IMR-90 (cell line): ENCODE measurements at regions not wholly inside any gene's neighbourhood (a gene's known extent, or its start where the extent isn't known, plus 50 kb on each side); places are given as distances from the start of the nearest gene placed in this dataset.
"Not testable (repeated sequence)": the region's sequence is repeated elsewhere in the genome, so short reads cannot be mapped to it uniquely, and the experiment has no call there.

ENCODE experiments used
- ATAC-seq: fragments of 200-7000 bp; cut with Tn5 transposase; 2 replicates; pipeline ENCODE4 v1.9.1; 2020; ENCODE audit warnings: low read depth, mild to moderate bottlenecking, moderate library complexity
- BruUV-seq: library from RNA; stranded (reverse); fragments of 400-500 nt; replicated peaks from 2 replicates; lab custom pipeline; 2021; lab: Mats Ljungman, UMichigan
- CTCF ChIA-PET: fragments of 300-600 bp; formaldehyde crosslinking; extraction: SDS; loops from one replicate; lab custom pipeline; 2021; ENCODE audit warnings: antibody characterized with exemption; lab: Yijun Ruan, JAX
- POLR2A ChIA-PET: fragments of 300-600 bp; sonication (Branson Sonifier 250); formaldehyde crosslinking; loops from one replicate; lab custom pipeline; 2022; ENCODE audit warnings: antibody characterized with exemption; ENCODE audit not compliant: unreplicated experiment; lab: Charles Lee
- DNase-seq: peaks from one replicate; pipeline ENCODE4 v3.0.0; 2013
- H2AFZ ChIP-seq: replicated peaks from 2 replicates; pipeline ENCODE3; 2013; ENCODE audit warnings: low read length, mild to moderate bottlenecking; ENCODE audit not compliant: poor library complexity
- H2AK5ac ChIP-seq: 2 replicates; pipeline ENCODE4 v1.6.1; 2013; ENCODE audit warnings: low read depth, low read length, inconsistent platforms
- H2AK9ac ChIP-seq: replicated peaks from 2 replicates; pipeline ENCODE3; 2013; ENCODE audit warnings: mild to moderate bottlenecking, low read depth, low read length, moderate library complexity; ENCODE audit not compliant: poor library complexity
- H2BK120ac ChIP-seq: 2 replicates; pipeline ENCODE4 v1.6.1; 2013; ENCODE audit warnings: low read depth, low read length, inconsistent platforms
- H2BK15ac ChIP-seq: 3 replicates; pipeline ENCODE4 v1.6.1; 2013; ENCODE audit warnings: low read depth, low read length, inconsistent platforms
- H2BK20ac ChIP-seq: 2 replicates; pipeline ENCODE4 v1.6.1; 2013; ENCODE audit warnings: low read depth, mild to moderate bottlenecking, inconsistent platforms, low read length, moderate library complexity
- H2BK5ac ChIP-seq: 2 replicates; pipeline ENCODE4 v1.6.1; 2013; ENCODE audit warnings: mild to moderate bottlenecking, low read depth, low read length, inconsistent platforms; ENCODE audit not compliant: poor library complexity, severe bottlenecking
- H3K14ac ChIP-seq: replicated peaks from 2 replicates; pipeline ENCODE4 v1.6.1; 2013; ENCODE audit warnings: low read depth, low read length, inconsistent platforms
- H3K18ac ChIP-seq: 2 replicates; pipeline ENCODE4 v1.6.1; 2013; ENCODE audit warnings: low read depth, low read length, control low read depth
- H3K23ac ChIP-seq: 2 replicates; pipeline ENCODE4 v1.6.1; 2013; ENCODE audit warnings: low read depth, low read length, inconsistent platforms
- H3K27ac ChIP-seq: 2 replicates; pipeline ENCODE4 v1.5.1; 2013; ENCODE audit warnings: mild to moderate bottlenecking, control low read depth, low read length; ENCODE audit not compliant: insufficient read depth
- H3K27me3 ChIP-seq: 2 replicates; pipeline ENCODE4 v1.6.1; 2013; ENCODE audit warnings: low read length; ENCODE audit not compliant: control insufficient read depth, insufficient read depth
- H3K36me3 ChIP-seq: 2 replicates; pipeline ENCODE4 v1.6.1; 2013; ENCODE audit warnings: low read length, mixed read lengths; ENCODE audit not compliant: control insufficient read depth, insufficient read depth
- H3K4ac ChIP-seq: 2 replicates; pipeline ENCODE4 v1.6.1; 2013; ENCODE audit warnings: low read depth, low read length, inconsistent platforms
- H3K4me1 ChIP-seq: 2 replicates; pipeline ENCODE4 v1.6.1; 2013; ENCODE audit warnings: low read length, mixed read lengths; ENCODE audit not compliant: control insufficient read depth, insufficient read depth
- H3K4me2 ChIP-seq: 2 replicates; pipeline ENCODE4 v1.6.1; 2013; ENCODE audit warnings: low read depth, mild to moderate bottlenecking, control low read depth, low read length, moderate library complexity
- H3K4me3 ChIP-seq: 2 replicates; pipeline ENCODE4 v1.5.1; 2013; ENCODE audit warnings: low read depth, mild to moderate bottlenecking, control low read depth, low read length, moderate library complexity; ENCODE audit not compliant: insufficient read depth
- H3K56ac ChIP-seq: 2 replicates; pipeline ENCODE4 v1.6.1; 2013; ENCODE audit warnings: low read length, inconsistent platforms; ENCODE audit not compliant: insufficient read depth; ENCODE audit errors: extremely low read depth
- H3K79me1 ChIP-seq, 2 experiments: 2 replicates each; pipeline ENCODE4 v1.6.1; 2013; ENCODE audit warnings: low read length in 2 of 2, inconsistent platforms in 1 of 2, low read depth in 1 of 2
- H3K9ac ChIP-seq: 2 replicates; pipeline ENCODE4 v1.6.1; 2013; ENCODE audit warnings: low read depth, low read length, control low read depth
- H3K9me1 ChIP-seq: 2 replicates; pipeline ENCODE4 v1.6.1; 2013; ENCODE audit warnings: low read length, inconsistent platforms; ENCODE audit not compliant: insufficient read depth
- H3K9me3 ChIP-seq: 2 replicates; pipeline ENCODE4 v1.6.1; 2013; ENCODE audit warnings: low read length; ENCODE audit not compliant: control insufficient read depth, insufficient read depth
- H4K20me1 ChIP-seq: 2 replicates; pipeline ENCODE4 v1.6.1; 2013; ENCODE audit warnings: low read length, inconsistent platforms; ENCODE audit not compliant: insufficient read depth
- H4K5ac ChIP-seq: 2 replicates; pipeline ENCODE4 v1.6.1; 2013; ENCODE audit warnings: mild to moderate bottlenecking, low read depth, low read length, control low read depth
- H4K8ac ChIP-seq, 2 experiments: 2 replicates each; pipeline ENCODE4 v1.6.1; 2013; ENCODE audit warnings: low read depth in 2 of 2, low read length in 2 of 2, control low read depth in 1 of 2, inconsistent platforms in 1 of 2
- H4K91ac ChIP-seq: 2 replicates; pipeline ENCODE4 v1.6.1; 2013; ENCODE audit warnings: low read depth, low read length, inconsistent platforms; ENCODE audit not compliant: insufficient read depth
- WGBS, 2 experiments: methylation state at CpG; one replicate each; pipeline versions ENCODE4 v1.1.5 to v1.1.7; 2013; ENCODE audit warnings: missing lambda C conversion rate in 2 of 2; ENCODE audit not compliant: insufficient read length in 1 of 2; ENCODE audit errors: extremely low coverage in 2 of 2; 5-methylcytosine and 5-hydroxymethylcytosine counted together
- dilution Hi-C: fragments of 300-500 bp; cut with HindIII; formaldehyde crosslinking; loops from one replicate; pipeline ENCODE4 v1.14.3; 2018; ENCODE audit warnings: low sequenced_read_pairs; ENCODE audit not compliant: unreplicated experiment
- in situ Hi-C: fragments of 300-500 bp; cut with MboI; formaldehyde crosslinking; loops from 3 replicates; pipeline ENCODE4 v1.14.3; 2019; ENCODE audit warnings: low sequenced_read_pairs, inconsistent platforms, mixed read lengths
- intact Hi-C: fragments of 100-400 bp; cut with micrococcal nuclease; formaldehyde crosslinking; loops from 2 replicates; pipeline ENCODE4 v1.10.0; 2022

- H2BK5ac ChIP-seq, BruUV-seq, H3K56ac ChIP-seq, H3K36me3 ChIP-seq, H2BK120ac ChIP-seq, H2BK15ac ChIP-seq, H3K9me1 ChIP-seq, H3K14ac ChIP-seq, in situ Hi-C loops, dilution Hi-C loops, H3K4ac ChIP-seq, H3K23ac ChIP-seq, POLR2A ChIA-PET, H3K9ac ChIP-seq, H4K5ac ChIP-seq, H4K91ac ChIP-seq, H3K4me3 ChIP-seq, H3K9me3 ChIP-seq, H2AK9ac ChIP-seq, intact Hi-C loops, H2BK20ac ChIP-seq, H3K4me1 ChIP-seq, H3K79me1 ChIP-seq, H3K27ac ChIP-seq, H3K27me3 ChIP-seq, H4K8ac ChIP-seq, H2AFZ ChIP-seq, H3K18ac ChIP-seq, H4K20me1 ChIP-seq, H3K4me2 ChIP-seq, H2AK5ac ChIP-seq, ATAC-seq, CTCF ChIA-PET: not testable (repeated sequence)
- peak; percentile 1 for DNase-seq
Observed at GRCh38 chr17:20379251-20379650, 88.1 kb downstream of the LGALS9B start.

- H3K9me3 ChIP-seq, H3K4me1 ChIP-seq, H3K18ac ChIP-seq, H3K56ac ChIP-seq, intact Hi-C loops, H3K9ac ChIP-seq, H4K91ac ChIP-seq, H2BK120ac ChIP-seq, H2AK5ac ChIP-seq, H3K36me3 ChIP-seq, H3K79me1 ChIP-seq, H4K20me1 ChIP-seq, H3K4me3 ChIP-seq, H2AFZ ChIP-seq, H3K4ac ChIP-seq, in situ Hi-C loops, H4K5ac ChIP-seq, H2BK15ac ChIP-seq, BruUV-seq, H3K27ac ChIP-seq, H3K23ac ChIP-seq, dilution Hi-C loops, H4K8ac ChIP-seq, POLR2A ChIA-PET, H3K9me1 ChIP-seq, H2BK5ac ChIP-seq, H2AK9ac ChIP-seq, H3K14ac ChIP-seq, CTCF ChIA-PET, H2BK20ac ChIP-seq, H3K27me3 ChIP-seq, H3K4me2 ChIP-seq: not testable (repeated sequence)
- whole genome bisulfite sequencing, 2 experiments: no CpG with 5 or more reads among the region's 23 CpGs
- ATAC-seq: peak; percentile 33; the same call in 1 of the 2 replicates
- DNase-seq: peak; percentile 1
Observed at GRCh38 chr17:20376642-20377041, 90.7 kb downstream of the LGALS9B start.
